ENCODE measurements at regions not wholly inside any gene's neighbourhood (a gene's known extent, or its start where the extent isn't known, plus 50 kb on each side); places are given as distances from the start of the nearest gene placed in this dataset.

DNA sequence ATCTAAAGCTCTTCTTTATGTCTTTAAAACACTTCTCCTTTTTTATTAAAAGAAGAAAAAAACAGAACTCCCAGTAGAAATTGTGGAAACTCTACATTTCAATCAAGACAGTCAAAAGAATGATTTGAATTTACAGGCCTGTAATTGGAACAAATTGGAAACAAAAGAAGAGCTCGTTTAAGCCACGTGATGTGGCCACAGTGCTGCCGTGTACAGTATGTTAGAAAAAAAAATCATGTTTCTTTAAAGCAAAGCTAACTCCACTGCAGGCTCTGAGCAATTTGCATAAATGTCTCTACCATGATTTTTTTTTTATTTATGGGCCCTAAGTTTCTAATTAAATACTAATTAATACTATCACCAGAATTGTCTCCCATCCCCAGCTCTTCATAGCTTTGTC is 325.6 kb downstream of the ZSWIM6 start:
- TF ChIP-seq ELF4 (IDR thresholded peaks at IDR 0.05) (no peak), BHLHE40 (IDR thresholded peaks at IDR 0.05; ENCODE audit: borderline replicate concordance) (no peak), TARDBP (IDR thresholded peaks at IDR 0.05) (no peak), SUZ12 (IDR thresholded peaks at IDR 0.05) (no peak), SP1 (IDR thresholded peaks at IDR 0.05) (no peak), FOXM1 (IDR thresholded peaks at IDR 0.05; ENCODE audit: borderline replicate concordance) (no peak), ZNF384 (IDR thresholded peaks at IDR 0.05) (no peak), LEF1 (IDR thresholded peaks at IDR 0.05; ENCODE audit: borderline replicate concordance) (no peak), FOXA1 (IDR thresholded peaks at IDR 0.05) (no peak), HDGF (IDR thresholded peaks at IDR 0.05; ENCODE audit: borderline replicate concordance) (no peak)
